K562 (cell line): ENCODE measurements at regions not wholly inside any gene's neighbourhood (a gene's known extent, or its start where the extent isn't known, plus 50 kb on each side); places are given as distances from the start of the nearest gene placed in this dataset.

Experiments
- AFF1 ChIP-seq, 2 experiments: fragments of 450-650 bp; IDR thresholded peaks; 2 replicates each; pipeline ENCODE4 v1.6.1; 2018; ENCODE audit warnings: mild to moderate bottlenecking in 2 of 2, low read depth in 1 of 2; ENCODE audit not compliant: partially characterized antibody in 2 of 2
- ETV5 ChIP-seq: sonication (generic); formaldehyde crosslinking; IDR thresholded peaks from 2 replicates; pipeline ENCODE4 v1.4.0; 2020; ENCODE audit warnings: low read depth, mild to moderate bottlenecking, missing genetic modification reagents
- FIP1L1 ChIP-seq: fragments of 200-400 bp; formaldehyde crosslinking; IDR thresholded peaks from 2 replicates; pipeline ENCODE4 v1.6.1; 2018; ENCODE audit warnings: mild to moderate bottlenecking, low read depth, low read length; ENCODE audit not compliant: poor library complexity, severe bottlenecking
- FOXK1 ChIP-seq: sonication (generic); formaldehyde crosslinking; IDR thresholded peaks from 2 replicates; pipeline ENCODE4 v1.8.0; 2022; ENCODE audit warnings: missing genetic modification reagents, mild to moderate bottlenecking, borderline replicate concordance
- GATAD2A ChIP-seq: fragments of 450-650 bp; IDR thresholded peaks from 2 replicates; pipeline ENCODE4 v1.6.1; 2017
- GTF2B ChIP-seq: IDR thresholded peaks from 2 replicates; pipeline ENCODE4 v1.6.1; 2011; ENCODE audit not compliant: insufficient read length; ENCODE audit errors: extremely low read depth
- HOXB6 ChIP-seq: fragments of 250-450 bp; sonication (Bioruptor Pico); IDR thresholded peaks from 2 replicates; pipeline ENCODE4 v1.5.1; 2022; ENCODE audit warnings: mild to moderate bottlenecking, borderline replicate concordance
- ID3 ChIP-seq, 2 experiments: fragments of 250-450 bp in 1 of 2; fragments of 450-650 bp in 1 of 2; sonication (Bioruptor Pico) in 1 of 2; IDR thresholded peaks; 2 replicates each; pipeline versions ENCODE4 v1.6.1 to v1.8.0; 2016 to 2021; ENCODE audit warnings: mild to moderate bottlenecking in 2 of 2, moderate library complexity in 2 of 2, missing compliant biosample characterization in 1 of 2, missing genetic modification characterization in 1 of 2
- NELFE ChIP-seq: IDR thresholded peaks from 2 replicates; pipeline ENCODE4 v1.6.1; 2011; ENCODE audit warnings: mild to moderate bottlenecking; ENCODE audit not compliant: insufficient read depth, insufficient read length
- PHB2 ChIP-seq: fragments of 450-650 bp; IDR thresholded peaks from 2 replicates; pipeline ENCODE4 v1.6.1; 2017; ENCODE audit warnings: low read depth
- POLR2H ChIP-seq: IDR thresholded peaks from 2 replicates; pipeline ENCODE4 v1.6.1; 2016; ENCODE audit warnings: missing genetic modification characterization, low read depth, mild to moderate bottlenecking, control low read depth, missing compliant biosample characterization, moderate library complexity
- RBFOX2 ChIP-seq: fragments of 200-400 bp; formaldehyde crosslinking; IDR thresholded peaks from 2 replicates; pipeline ENCODE4 v1.6.1; 2017; ENCODE audit warnings: low read depth, mild to moderate bottlenecking, low read length, moderate library complexity
- RBM17 ChIP-seq: fragments of 200-400 bp; formaldehyde crosslinking; IDR thresholded peaks from 2 replicates; pipeline ENCODE4 v1.6.1; 2017; ENCODE audit warnings: low read depth, mild to moderate bottlenecking, low read length, borderline replicate concordance
- SNRNP70 ChIP-seq: fragments of 200-400 bp; formaldehyde crosslinking; optimal IDR thresholded peaks from 2 replicates; pipeline ENCODE3; 2017; ENCODE audit warnings: low read depth, low read length
- TSC22D4 ChIP-seq: fragments of 450-650 bp; IDR thresholded peaks from 2 replicates; pipeline ENCODE4 v1.6.1; 2016; ENCODE audit warnings: missing genetic modification characterization, missing biosample characterization, control low read depth
- ZBED1 ChIP-seq: IDR thresholded peaks from 2 replicates; pipeline ENCODE4 v1.6.1; 2014
- ZNF184 ChIP-seq: sonication (generic); formaldehyde crosslinking; IDR thresholded peaks from 2 replicates; pipeline ENCODE4 v1.5.0; 2020; ENCODE audit warnings: missing genetic modification reagents
- ZNF766 ChIP-seq: fragments of 200-800 bp; sonication (Bioruptor generic); conservative IDR thresholded peaks from 2 replicates; pipeline ENCODE4 v1.6.1; 2016; ENCODE audit warnings: missing genetic modification characterization, missing compliant biosample characterization

- TF ChIP-seq AFF1 (IDR thresholded peaks at IDR 0.05; ENCODE audit: low read depth in 1 of 2, partially characterized antibody in 2 of 2) (no peak), RBFOX2 (no peak), SNRNP70 (no peak), POLR2H (tag) (no peak), ZBED1 (no peak), ZNF184 (CRISPR knock-in tag) (no peak), ETV5 (CRISPR knock-in tag) (no peak), PHB2 (no peak), FOXK1 (CRISPR knock-in tag) (no peak), NELFE (no peak), TSC22D4 (tag) (no peak), RBM17 (no peak), GTF2B (no peak), HOXB6 (CRISPR knock-in tag) (no peak), ID3 (CRISPR knock-in tag; IDR thresholded peaks at IDR 0.05) (no peak), ID3 (tag; IDR thresholded peaks at IDR 0.05) (no peak), FIP1L1 (no peak), GATAD2A (no peak), ZNF766 (CRISPR knock-in tag) (no peak)
These were observed 124.4 kb upstream of the NFIA start (continued) for GRCh38 chr1:60958001-60958400.
